ENCODE measurements at regions not wholly inside any gene's neighbourhood (a gene's known extent, or its start where the extent isn't known, plus 50 kb on each side); places are given as distances from the start of the nearest gene placed in this dataset.

GRCh38 chr1:244948416-244948815, 84.1 kb upstream of the HNRNPU start:
- Histone ChIP-seq H3K4me1 (peaks cover 7 to 8% of the 10 kb centered on the region in 2 donors), H3K9me3 (no peaks in the 10 kb centered on the region), H3K4me3 (no peak overlapping the region), H3K27ac (no peak overlapping the region), H3K36me3 (no peaks in the 10 kb centered on the region), H3K27me3 (no peaks in the 10 kb centered on the region)
- intact Hi-C loops (cut with DNase I; ENCODE audit: low total_unique reads): no loop called here
- in situ Hi-C loops (cut with MboI; ENCODE audit: low sequenced_read_pairs in 4 of 4): no loop called here
- ATAC-seq (no peak), DNase-seq (no peak)
- TF ChIP-seq, protein P1, sequence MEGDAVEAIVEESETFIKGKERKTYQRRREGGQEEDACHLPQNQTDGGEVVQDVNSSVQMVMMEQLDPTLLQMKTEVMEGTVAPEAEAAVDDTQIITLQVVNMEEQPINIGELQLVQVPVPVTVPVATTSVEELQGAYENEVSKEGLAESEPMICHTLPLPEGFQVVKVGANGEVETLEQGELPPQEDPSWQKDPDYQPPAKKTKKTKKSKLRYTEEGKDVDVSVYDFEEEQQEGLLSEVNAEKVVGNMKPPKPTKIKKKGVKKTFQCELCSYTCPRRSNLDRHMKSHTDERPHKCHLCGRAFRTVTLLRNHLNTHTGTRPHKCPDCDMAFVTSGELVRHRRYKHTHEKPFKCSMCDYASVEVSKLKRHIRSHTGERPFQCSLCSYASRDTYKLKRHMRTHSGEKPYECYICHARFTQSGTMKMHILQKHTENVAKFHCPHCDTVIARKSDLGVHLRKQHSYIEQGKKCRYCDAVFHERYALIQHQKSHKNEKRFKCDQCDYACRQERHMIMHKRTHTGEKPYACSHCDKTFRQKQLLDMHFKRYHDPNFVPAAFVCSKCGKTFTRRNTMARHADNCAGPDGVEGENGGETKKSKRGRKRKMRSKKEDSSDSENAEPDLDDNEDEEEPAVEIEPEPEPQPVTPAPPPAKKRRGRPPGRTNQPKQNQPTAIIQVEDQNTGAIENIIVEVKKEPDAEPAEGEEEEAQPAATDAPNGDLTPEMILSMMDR (IDR thresholded peaks at IDR 0.05 in 4 of 5, conservative IDR thresholded peaks at IDR 0.05 in 1 of 5): no peak
- TF ChIP-seq POLR2A (IDR thresholded peaks at IDR 0.05): no peak

- intact Hi-C loops (cut with DNase I; ENCODE audit: low total_unique reads): no loop called here
- H3K9me3 ChIP-seq: no peaks in the 10 kb centered on the region
- in situ Hi-C loops (cut with MboI; ENCODE audit: low sequenced_read_pairs in 4 of 4): no loop called here
Observed at GRCh38 chr1:244945109-244945671, 80.8 kb upstream of the HNRNPU start.

DNA sequence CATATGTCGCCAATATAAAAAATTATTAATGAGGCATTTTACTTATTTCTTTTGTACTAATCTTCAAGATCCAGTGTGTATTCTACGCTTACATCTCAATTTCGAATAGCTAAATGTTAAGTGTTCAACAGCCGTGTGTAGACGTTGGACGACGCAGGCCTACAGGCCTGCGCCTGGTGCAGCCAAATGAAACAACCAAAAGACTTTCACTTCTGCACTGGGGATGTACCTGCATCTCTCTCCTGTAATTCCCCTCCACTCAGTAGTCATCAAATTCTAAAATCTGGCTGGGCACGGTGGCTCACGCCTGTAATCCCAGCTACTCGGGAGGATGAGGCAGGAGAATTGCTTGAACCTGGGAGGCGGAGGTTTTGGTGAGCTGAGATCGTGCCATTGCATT, 76.8 kb upstream of the HNRNPU start:
- in situ Hi-C loops (cut with MboI; ENCODE audit: low sequenced_read_pairs in 4 of 4) (no loop called here), intact Hi-C loops (cut with DNase I; ENCODE audit: low total_unique reads) (no loop called here)
- Histone ChIP-seq H3K9me3 (no peaks in the 10 kb centered on the region), H3K4me1 (no peaks in the 10 kb centered on the region), H3K36me3 (no peaks in the 10 kb centered on the region), H3K27me3 (no peaks in the 10 kb centered on the region), H3K4me3 (no peak overlapping the region), H3K27ac (no peak overlapping the region)
- ATAC-seq (no peak), DNase-seq (no peak)
- TF ChIP-seq, protein P1 (IDR thresholded peaks at IDR 0.05 in 4 of 5, conservative IDR thresholded peaks at IDR 0.05 in 1 of 5): no peak
- no peak for TF ChIP-seq POLR2A (IDR thresholded peaks at IDR 0.05)

More at GRCh38 chr1:244945109-244945671, 80.8 kb upstream of the HNRNPU start:
- no peak for TF ChIP-seq POLR2A (IDR thresholded peaks at IDR 0.05)
- TF ChIP-seq, protein P1 (IDR thresholded peaks at IDR 0.05 in 4 of 5, conservative IDR thresholded peaks at IDR 0.05 in 1 of 5): no peak
- H3K4me3 ChIP-seq: no peak overlapping the region
- H3K36me3 ChIP-seq: no peaks in the 10 kb centered on the region
- no peaks in the 10 kb centered on the region for H3K4me1 ChIP-seq
- ATAC-seq (peak; percentile 60 to 89), DNase-seq (no peak)
- H3K27me3 ChIP-seq: no peaks in the 10 kb centered on the region
- H3K27ac ChIP-seq: peak overlapping the region in 1 of 4 donors; percentile 6

GRCh38 chr1:244937099-244937498, 72.8 kb upstream of the HNRNPU start:
- TF ChIP-seq, protein P1 (IDR thresholded peaks at IDR 0.05 in 4 of 5, conservative IDR thresholded peaks at IDR 0.05 in 1 of 5): no peak
- no peak for TF ChIP-seq POLR2A (IDR thresholded peaks at IDR 0.05)
- DNase-seq (no peak), ATAC-seq (no peak)
- no peaks in the 10 kb centered on the region for H3K9me3 ChIP-seq
- H3K4me3 ChIP-seq: no peak overlapping the region
- H3K27me3 ChIP-seq: no peaks in the 10 kb centered on the region
- intact Hi-C loops (cut with DNase I; ENCODE audit: low total_unique reads): no loop called here
- H3K4me1 ChIP-seq: no peaks in the 10 kb centered on the region
- in situ Hi-C loops (cut with MboI; ENCODE audit: low sequenced_read_pairs in 4 of 4): no loop called here
- H3K36me3 ChIP-seq: no peaks in the 10 kb centered on the region
- no peak overlapping the region for H3K27ac ChIP-seq
